Fibroblast of villous mesenchyme (primary cell): ENCODE measurements at regions not wholly inside any gene's neighbourhood (a gene's known extent, or its start where the extent isn't known, plus 50 kb on each side); places are given as distances from the start of the nearest gene placed in this dataset.

ENCODE experiments used
- DNase-seq: peaks from one replicate; pipeline ENCODE4 v3.0.0-alpha.2; 2010; ENCODE audit warnings: low read depth
- H3K4me3 ChIP-seq: 2 replicates; pipeline ENCODE4 v1.5.1; 2011; ENCODE audit warnings: low read depth, mild to moderate bottlenecking, low read length
- CTCF ChIP-seq: IDR thresholded peaks from 2 replicates; pipeline ENCODE4 v1.5.1; 2012; ENCODE audit warnings: low read depth, mild to moderate bottlenecking, low read length; ENCODE audit not compliant: insufficient read depth

DNA sequence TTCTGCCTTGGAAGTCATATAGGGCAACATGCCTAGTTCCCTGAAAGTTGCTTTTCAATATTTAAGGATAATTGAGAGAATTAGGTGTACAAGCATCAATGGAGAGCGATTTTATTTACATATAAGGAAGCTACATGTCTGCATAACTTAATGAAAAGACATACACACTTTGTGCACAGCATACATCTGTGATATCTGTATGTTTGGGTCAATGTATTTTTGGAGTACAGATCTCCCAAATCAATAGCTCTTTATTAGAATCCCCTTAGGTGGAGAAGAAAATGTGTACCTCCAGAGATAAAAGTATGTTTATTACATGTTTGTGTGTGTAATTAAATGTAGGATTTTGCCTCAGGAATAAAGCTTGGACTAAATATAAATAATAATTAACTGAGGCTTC, 373.7 kb upstream of the CCNH start:
- H3K4me3 ChIP-seq: no peak overlapping the region
- no peak for TF ChIP-seq CTCF
- DNase-seq: no peak

GRCh38 chr5:87785554-87786335, 373.0 kb upstream of the CCNH start:
- DNase-seq: no peak
- no peak for TF ChIP-seq CTCF
- no peak overlapping the region for H3K4me3 ChIP-seq

- DNase-seq: no peak
- TF ChIP-seq CTCF: no peak
- H3K4me3 ChIP-seq: no peak overlapping the region
These were observed 372.3 kb upstream of the CCNH start for GRCh38 chr5:87784879-87785495.

DNA sequence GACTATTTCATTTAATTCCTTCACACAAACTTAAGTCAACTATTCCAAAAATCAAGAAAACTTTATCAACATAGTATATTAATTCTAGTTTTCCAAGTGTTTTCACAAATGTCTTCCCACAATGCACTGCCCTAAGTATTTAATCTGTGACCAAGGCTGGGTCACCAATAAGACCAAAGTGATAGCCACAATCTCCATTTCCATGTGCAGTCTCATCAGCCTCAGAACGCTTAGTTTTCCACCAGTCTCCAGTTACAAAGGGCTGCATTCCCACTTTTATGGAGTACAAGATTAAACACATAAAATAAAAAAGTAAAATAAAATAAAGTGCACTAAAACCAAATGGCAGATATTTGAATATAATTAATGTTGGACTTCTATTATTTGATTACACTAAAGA, 371.6 kb upstream of the CCNH start:
- TF ChIP-seq CTCF: no peak

GRCh38 chr5:87782916-87783315, 370.2 kb upstream of the CCNH start:
- no peak for TF ChIP-seq CTCF
- no peak overlapping the region for H3K4me3 ChIP-seq
- DNase-seq: no peak

More for the DNA sequence above, 371.6 kb upstream of the CCNH start:
- H3K4me3 ChIP-seq: no peak overlapping the region
- DNase-seq: no peak

GRCh38 chr5:87781976-87782375, 369.2 kb upstream of the CCNH start:
- TF ChIP-seq CTCF: no peak
- H3K4me3 ChIP-seq: no peak overlapping the region
- DNase-seq: no peak
